Stromal cell of bone marrow (primary cell): ENCODE measurements at regions not wholly inside any gene's neighbourhood (a gene's known extent, or its start where the extent isn't known, plus 50 kb on each side); places are given as distances from the start of the nearest gene placed in this dataset.
"Not testable (repeated sequence)": the region's sequence is repeated elsewhere in the genome, so short reads cannot be mapped to it uniquely, and the experiment has no call there.

Experiments used
- DNase-seq: peaks from one replicate; pipeline ENCODE4 v3.0.0-alpha.2; 2012; ENCODE audit warnings: low read depth

DNA sequence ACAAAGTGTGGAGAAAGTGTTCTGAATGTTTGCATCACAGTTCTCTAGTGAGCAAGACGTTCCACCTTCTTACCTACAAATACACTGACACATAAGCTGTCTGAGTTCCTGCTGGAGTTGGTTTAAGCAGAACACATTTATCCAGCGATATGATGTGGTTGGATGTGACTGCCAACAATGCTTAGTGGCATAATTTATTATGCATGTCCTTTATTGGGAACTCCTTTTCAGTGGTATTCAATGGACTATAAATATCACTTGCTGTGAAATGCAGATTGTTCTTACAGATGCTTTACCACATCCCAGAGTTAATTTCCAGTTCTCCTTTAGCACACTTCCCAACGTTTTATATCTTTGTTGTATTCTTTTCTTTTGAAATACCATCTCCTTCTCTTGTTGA is 222.2 kb downstream of the LURAP1L start:
- no peak for DNase-seq

DNA sequence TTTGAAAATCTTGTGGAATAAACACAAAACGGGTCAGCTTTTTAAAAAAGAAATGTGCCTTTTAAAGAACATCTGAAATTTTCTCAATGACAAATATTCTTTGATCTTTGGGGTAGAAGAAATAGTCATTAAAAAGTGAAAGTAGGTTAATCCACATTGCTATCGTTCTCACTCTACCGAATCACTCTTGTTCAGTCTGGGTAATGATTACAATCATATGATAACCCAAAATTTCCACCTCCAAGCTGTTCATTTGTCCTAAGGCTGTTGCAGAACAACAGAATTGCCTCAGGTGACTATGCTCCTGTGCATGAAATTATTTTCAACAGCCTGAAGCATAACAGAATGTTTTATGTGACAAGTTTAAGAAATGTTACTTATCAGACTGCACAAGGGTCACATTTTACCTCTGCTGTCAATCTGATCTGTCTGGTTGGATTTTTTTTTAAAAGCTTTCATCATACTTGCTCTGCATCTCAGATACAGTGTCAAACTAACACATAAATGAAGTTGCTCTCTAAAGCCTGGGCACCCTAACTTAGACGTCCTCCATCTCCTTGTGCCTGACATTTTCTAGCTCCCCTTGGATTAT is 227.3 kb downstream of the LURAP1L start:
- no peak for DNase-seq

DNA sequence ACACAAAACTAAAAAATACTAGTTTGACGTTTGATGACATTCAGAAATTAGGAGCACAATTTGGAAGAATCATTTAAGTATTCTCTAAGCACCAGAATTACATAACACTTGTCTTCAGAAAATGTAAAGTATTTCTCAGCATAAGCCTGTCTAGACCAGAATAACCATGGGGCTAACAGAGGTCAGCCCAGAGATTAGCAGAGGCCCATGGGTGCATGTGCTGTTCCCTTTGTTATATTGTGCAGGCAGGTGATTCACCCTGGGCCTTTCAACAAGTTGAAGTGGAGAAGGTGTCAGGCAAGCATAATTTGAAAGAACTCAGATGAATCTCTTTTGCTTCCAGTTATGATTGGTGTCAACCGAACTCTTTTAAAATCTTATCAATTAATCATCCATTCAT is 227.9 kb downstream of the LURAP1L start:
- no peak for DNase-seq

DNA sequence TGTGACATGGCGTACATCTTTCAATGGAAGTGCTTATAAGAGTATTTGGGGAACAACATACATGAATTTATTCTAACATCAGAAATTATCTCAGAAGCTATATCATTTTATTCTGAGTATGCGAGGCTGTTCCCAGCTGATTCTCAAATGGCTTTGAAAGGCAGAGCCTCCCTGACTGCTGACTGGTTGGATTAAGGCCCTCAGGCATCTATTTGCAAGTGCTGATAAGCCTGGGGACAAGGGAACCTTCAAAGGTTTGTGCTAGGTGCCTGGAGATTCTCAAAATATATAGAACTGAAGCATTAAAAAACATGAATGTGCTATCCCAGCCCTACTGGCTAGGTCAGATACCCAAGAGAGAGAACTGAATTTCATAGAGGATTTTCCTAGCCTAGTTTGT is 235.1 kb downstream of the LURAP1L start:
- DNase-seq = no peak

DNA sequence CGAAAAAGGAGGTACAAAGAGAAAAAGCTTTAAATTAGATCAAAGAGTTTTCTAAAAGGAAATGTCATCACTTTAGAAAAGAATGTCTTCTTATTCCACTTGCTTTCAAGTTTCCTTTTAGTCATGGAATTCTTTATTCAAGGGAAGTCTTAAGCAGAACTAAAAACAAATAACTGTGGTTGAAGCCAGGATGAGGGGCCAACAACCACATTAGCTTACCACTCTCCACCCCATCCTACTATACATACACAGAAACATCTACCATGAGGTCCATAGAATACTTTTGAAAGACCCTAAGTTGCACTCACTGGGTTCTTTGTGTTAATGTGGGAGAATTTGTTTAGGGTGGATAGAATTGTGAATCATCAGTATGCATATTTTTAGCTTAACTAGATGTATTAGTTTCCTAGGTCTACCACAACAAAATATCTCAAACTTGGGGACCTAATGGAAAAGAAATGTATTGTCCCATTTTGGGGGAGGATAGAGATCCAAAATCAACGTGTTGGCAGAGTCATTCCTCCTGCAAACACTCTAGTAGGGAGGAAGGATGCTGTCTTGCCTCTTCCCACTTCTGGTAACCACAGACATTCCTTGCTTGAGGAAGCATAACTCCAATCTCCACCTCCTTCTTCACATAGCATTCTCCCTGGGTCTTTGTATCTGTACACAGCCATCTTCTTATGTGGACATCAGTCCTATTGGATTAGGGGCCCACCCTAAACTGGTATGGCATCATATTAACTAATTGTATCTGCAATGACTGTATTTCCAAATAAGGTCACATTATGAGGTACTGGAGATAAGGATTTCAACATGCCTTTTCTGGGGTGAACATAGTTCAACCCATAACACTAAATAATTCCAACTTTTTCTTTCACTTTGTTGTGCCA is 239.4 kb downstream of the LURAP1L start:
- DNase-seq = no peak

DNA sequence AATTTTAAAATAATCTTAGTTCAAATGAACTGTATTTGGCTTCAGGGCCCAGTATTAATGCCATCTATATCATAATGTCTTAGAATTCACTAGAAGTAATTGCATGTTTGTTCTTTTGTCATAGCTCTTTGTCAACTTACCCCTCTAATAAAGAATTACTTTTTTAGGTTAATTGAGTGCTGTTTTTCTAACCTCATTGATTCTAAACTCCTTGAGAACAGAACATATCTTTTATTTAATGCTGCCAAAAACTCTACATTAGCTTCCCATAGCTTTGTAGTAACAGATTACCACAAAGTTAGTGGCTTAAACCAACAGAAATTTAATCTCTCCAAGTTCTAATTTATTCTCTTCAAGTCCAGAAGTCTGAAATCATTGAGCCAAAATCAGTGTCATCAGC is 242.4 kb downstream of the LURAP1L start:
- DNase-seq = no peak

DNA sequence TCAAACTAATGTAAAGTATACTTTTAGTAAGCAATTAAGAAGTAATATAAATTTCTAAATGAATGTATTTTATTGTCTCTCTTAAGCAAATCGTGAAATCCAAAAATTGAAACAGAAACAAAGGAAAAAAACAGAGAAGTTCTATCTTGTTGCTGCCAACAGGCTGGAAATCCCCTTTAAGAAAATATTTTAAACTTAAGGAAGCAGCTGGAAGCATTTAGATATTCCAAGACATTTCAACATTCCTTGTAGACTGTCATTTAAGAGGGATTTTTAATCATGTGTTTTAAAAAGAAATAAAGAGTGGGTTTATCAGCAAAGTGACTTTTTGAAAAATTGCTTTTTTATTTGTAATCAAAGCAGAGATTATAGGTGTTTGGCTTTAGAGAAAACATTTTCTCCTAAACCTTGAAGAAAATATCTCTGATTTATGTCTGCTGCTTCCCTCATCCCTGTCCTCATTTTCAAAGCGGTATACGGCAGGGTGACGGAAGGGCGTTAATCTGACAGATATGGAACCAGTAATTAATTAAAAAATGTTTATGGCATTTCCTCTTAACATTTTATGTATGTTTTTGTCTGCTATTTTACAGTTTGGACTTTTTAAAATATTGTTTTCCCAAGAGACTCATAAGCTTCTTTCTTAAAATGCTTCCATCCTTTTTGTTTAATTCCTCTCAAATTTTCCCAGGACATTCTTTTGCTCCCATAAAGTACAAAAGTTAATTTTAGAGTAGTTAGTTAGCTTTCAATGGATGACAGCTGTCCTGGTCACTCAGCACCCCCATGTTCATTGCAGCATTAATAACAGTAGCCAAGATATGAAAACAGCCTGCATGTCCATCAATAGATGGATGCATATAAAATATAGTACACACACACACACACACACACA is 245.6 kb downstream of the LURAP1L start:
- DNase-seq = no peak

DNA sequence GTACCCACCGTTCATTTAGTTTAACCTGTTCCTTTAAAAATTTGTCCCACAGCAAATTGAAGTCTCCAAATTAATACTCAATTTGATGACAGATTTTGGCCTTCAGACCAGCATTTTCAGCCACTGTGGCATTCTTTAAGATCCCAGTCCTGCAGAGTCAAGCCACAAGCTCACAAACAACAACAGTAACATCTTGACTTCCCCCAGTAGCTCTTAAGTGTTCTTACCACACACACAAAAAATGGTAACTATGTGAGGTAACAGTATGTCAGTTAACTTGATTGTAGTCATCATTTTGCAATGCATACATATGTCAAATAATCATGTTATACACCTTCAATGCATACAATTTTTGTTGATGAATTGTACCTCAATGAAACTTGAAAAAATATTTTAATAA is 247.9 kb downstream of the LURAP1L start:
- DNase-seq = no peak

DNA sequence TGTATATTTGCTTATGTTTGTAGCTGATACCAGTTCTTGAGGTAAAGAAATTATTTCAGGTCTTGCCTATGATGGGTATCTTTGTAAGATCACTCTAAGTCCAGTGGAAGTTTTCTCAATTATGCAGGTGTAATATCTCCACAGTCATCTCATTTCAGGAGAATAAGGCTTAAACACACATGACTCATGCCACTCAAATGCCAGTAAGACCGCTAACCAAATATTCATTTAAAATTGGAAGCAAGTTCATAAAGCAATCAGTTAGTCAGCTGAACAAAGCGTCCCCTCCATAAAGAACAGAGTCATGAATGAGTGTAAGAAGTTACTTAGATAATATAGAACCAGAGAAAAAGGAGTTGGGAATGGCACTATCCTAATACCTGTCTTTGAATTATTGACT is 248.7 kb downstream of the LURAP1L start:
- no peak for DNase-seq

DNA sequence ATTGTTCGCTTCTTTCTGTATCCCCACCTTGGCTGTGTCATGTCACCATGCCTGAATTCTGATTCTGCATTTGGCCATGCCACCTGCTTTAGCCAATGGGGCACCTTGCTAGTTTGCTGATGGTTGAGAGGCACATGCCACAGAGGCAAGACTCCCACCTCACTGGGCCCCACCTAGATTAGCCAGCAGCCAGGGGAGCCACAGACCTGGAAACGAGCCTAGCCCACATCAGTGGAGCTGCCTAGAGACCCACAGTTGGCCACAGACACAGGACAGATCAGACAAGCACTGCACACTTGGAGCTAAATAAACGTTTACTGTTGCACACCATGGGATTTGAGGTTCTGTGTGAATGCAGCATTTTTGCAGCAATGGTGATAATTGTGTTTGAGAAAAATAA is 252.1 kb downstream of the LURAP1L start:
- DNase-seq = no peak

DNA sequence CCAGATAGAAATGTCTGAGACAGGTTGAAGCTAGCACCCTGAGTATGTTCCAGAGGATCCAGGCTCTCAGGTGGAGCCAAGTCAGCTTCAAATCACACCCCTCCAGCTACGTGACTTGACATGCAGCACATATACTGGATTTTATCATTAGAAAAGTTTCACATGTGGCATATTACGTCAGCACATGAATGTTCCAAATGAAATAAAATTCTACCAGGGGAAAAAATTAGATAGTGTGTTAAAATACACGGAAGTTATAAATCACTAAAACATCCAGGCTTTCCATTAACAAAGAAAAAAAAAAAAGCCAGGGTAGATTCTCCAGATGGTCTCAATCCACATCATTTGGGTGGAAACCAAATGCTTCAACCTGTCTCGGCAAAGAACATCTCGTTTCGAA is 251.6 kb downstream of the MPDZ start:
- no peak for DNase-seq

DNA sequence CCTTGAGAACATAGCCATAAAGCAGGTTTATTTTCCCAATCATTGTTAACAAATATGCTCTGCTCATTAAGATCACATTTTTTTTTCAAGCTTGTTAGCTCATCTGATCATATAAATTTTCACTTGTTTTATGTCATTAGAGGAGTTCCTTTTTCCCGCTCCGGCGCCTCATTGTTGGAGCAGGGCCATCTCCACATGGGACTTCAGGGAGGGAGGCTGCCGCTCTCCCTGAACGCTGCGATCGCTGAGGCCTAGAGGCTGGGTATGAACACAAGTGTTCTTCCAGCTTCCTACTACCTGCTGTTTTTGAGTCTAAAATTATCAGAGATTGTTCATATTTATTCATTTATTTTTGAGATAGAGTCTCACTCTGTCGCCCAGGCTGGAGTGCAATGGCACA is 246.9 kb downstream of the MPDZ start:
- DNase-seq = no peak

DNA sequence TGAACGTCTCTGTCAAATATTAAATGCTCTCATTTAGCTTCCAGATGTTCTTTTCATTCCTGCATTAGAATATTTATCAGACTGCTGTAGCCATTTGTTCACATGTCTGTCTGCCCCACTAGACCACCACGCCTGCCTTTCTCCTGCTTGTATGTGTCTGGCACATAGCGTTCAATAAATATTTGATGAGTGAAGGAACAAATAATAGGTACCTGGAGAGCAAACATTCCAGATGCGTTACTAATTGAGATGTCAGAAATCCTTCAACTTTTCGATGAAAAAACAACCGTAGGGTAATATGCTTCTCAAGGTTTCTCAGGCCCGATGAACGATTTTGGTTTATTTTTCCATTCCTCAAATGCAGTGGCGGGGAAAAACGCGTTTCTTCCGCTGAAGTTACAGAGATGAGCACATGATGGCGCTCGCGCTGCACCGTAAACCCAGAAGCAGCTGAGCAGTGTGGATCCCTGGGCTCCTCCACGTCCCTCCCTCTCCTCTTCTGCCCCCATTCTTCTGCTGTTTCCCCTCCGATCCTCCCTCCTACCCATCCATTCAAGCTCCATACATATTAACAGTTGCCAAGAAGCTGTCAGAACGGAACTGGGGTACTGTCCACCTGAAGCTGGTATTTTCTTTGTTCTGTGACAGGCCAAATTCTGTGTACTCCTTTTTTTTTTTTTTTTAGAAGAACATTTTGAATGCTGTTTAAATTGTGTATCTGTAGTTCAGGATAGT is 245.4 kb downstream of the MPDZ start:
- peak; percentile 39 for DNase-seq

DNA sequence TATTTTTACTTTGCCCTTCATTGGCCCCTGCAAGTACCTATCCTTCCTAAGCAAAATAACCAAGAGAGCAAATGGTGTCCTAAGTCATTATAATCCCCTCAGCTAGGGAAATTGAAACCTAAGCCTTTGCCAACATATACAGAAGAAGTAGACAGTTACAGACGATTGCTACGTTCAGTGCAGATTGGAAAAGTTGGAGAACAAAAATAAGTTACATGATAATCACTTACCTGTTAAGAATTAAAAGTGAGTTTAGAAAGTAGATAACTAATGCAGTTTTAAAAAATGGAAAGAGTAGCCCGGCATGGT is 244.8 kb downstream of the MPDZ start:
- DNase-seq = no peak

DNA sequence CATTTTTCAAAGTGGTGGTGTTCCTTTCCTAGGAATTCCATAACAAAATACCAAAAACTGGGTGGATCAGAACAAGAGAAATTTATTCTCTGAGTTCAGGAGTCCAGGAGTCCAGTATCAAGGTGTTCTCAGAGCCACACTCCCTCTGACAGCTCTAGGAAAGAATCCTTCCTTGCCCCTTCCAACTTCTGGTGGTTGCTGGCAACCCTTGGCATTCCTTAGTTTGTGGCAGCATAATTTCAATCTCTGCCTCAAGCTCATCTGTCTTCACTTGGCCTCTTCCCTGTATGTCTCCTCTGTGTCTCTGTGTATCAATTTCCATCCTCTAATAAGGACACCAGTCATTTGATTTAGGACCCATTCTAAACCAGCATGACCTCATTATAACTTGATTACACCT is 243.7 kb downstream of the MPDZ start:
- DNase-seq = no peak

DNA sequence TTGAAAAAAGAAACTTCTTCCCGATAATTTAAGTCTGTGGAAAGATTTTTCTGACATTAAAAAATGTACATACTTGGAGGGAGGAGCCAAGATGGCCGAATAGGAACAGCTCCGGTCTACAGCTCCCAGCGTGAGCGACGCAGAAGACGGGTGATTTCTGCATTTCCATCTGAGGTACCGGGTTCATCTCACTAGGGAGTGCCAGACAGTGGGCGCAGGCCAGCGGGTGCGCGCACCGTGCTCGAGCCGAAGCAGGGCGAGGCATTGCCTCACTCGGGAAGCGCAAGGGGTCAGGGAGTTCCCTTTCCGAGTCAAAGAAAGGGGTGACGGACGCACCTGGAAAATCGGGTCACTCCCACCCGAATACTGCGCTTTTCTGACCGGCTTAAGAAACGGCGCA is 241.7 kb downstream of the MPDZ start:
- not testable (repeated sequence) for DNase-seq

DNA sequence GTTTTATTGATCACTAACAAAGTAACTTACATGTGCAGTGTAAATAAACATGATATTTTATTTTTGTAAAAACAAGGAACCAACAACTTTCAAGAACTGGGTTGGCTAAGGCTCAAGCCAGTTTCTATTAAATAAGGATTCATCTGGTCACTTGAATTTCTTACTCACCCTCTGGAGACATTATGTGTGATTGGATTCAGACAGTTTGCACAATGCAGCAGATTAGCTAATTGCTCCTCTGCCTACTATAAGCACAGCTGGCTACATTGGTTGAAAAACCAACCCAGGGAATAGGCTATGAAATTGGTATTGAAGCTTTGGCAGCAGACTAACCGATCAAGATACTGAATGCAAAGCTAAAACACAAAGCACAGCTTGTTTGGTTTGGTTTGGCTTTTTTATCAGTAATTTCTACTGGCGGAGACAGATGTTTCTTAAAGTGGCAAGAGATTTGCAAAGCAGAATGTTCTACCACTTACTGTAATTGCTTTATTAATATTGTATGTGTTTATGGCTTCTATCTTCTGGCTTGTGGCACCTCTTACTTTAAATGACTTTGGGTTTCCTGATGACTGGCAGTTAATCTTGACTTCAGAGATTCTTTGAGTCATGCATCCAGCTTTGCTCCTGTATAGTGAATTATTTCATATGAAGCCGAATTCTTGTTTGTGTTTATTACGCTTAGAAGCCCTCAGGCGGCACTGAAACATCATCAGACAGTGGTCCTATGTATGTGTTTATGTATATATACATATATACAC is 231.5 kb downstream of the MPDZ start:
- no peak for DNase-seq

DNA sequence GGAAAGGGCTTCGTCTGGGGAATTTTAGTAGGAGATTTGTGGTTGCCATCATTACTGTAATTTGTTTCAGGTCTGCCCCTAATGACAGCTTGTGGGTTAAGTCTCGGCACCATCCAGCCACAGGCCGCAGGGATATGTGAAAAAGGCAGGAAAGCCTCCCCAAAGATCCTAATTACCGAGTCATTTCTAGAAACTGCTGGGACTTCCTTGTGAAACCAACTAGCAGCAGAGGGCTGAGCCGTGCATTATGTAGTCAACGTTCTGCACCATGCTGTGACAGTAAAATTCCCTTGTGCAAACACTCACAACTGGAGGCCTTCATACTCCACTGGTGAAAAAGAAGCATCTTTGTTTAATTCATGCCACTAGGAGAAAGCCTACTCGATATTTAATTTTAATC is 230.3 kb downstream of the MPDZ start:
- no peak for DNase-seq

DNA sequence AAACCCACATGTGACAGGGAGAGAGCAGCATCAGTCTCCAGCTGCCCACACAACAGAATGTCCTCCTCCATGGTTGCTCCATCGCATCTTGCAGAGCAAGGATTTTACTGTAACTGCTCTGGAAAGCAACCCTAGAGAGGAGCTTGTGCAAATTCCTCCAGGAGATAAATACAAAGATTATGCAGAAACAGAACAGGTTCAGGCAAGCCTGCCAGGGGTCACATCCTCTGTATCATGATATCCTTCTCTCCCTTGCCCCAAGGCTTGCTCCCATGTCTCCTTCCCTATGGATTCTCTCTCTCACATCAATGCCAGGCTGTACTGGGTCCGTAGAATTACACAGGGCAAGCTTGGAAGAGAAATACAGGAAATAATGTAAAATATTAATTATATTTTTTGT is 226.0 kb downstream of the MPDZ start:
- DNase-seq = no peak

DNA sequence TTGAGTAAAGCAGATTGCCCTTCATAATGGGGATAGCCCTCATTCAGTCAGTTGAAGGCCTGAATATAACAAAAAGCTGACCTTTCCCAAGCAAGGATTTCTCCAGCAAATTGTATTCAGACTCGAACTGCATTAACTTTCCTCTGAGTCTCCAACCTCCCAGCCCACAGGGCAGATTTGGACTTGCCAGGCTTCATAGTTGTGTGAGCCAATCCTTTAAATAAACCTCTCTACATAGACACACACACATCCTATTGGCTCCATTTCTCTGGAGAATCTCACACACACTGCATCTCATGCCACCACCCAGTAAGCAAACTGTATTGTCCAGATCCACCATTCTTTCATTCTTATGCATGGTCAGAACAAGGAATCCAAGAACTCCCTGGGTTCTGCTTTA is 225.1 kb downstream of the MPDZ start:
- DNase-seq = no peak
